ENCODE measurements at regions not wholly inside any gene's neighbourhood (a gene's known extent, or its start where the extent isn't known, plus 50 kb on each side); places are given as distances from the start of the nearest gene placed in this dataset.

GRCh38 chr5:103498800-103499551, 63.6 kb downstream of the NUDT12 start:
- ChIA-PET CTCF (no interaction called here), POLR2A (ENCODE audit: unreplicated experiment) (no interaction called here)
- H2BK120ac ChIP-seq (ENCODE audit: low read depth, low read length): no peak overlapping the region
- H3K4ac ChIP-seq (ENCODE audit: low read depth, low read length): no peak overlapping the region
- no peak for ATAC-seq (ENCODE audit: low read depth)
- in situ Hi-C loops (cut with MboI; ENCODE audit: low sequenced_read_pairs): loop anchor here (25.0 kb wide), 1 partner anchor 912 kb away; no protein-coding TSS in a partner anchor
- no TSS peak for BruUV-seq (replicated peaks)
- H3K79me1 ChIP-seq (ENCODE audit: low read depth in 1 of 2, low read length in 2 of 2): no peaks in the 10 kb centered on the region
- no CpG with 5 or more reads among the region's 10 CpGs for WGBS, 2 experiments (ENCODE audit: extremely low coverage in 2 of 2, insufficient read length in 1 of 2)
- H3K9me3 ChIP-seq (ENCODE audit: control insufficient read depth, insufficient read depth, low read length): no peaks in the 10 kb centered on the region
- H4K91ac ChIP-seq (ENCODE audit: insufficient read depth, low read depth, low read length): no peak overlapping the region
- H3K14ac ChIP-seq (replicated peaks; ENCODE audit: low read depth, low read length): no peak overlapping the region
- dilution Hi-C loops (cut with HindIII; ENCODE audit: low sequenced_read_pairs, unreplicated experiment): no loop called here
- TF ChIP-seq RFX5 (IDR thresholded peaks at IDR 0.05; ENCODE audit: low read depth, low read length): no peak
- no peak for TF ChIP-seq CHD1 (IDR thresholded peaks at IDR 0.05; ENCODE audit: low read depth, low read length)
- TF ChIP-seq FOS (IDR thresholded peaks at IDR 0.05; ENCODE audit: low read depth, low read length): no peak
- H3K4me3 ChIP-seq (ENCODE audit: insufficient read depth, low read depth, low read length): no peak overlapping the region
- no peak overlapping the region for H3K9ac ChIP-seq (ENCODE audit: low read depth, low read length)
- no peaks in the 10 kb centered on the region for H3K36me3 ChIP-seq (ENCODE audit: control insufficient read depth, insufficient read depth, low read length)
- H3K9me1 ChIP-seq (ENCODE audit: insufficient read depth, low read length): no peaks in the 10 kb centered on the region
- H4K20me1 ChIP-seq (ENCODE audit: insufficient read depth, low read length): no peaks in the 10 kb centered on the region
- no peaks in the 10 kb centered on the region for H3K4me1 ChIP-seq (ENCODE audit: control insufficient read depth, insufficient read depth, low read length)
- H4K8ac ChIP-seq (ENCODE audit: low read depth in 2 of 2, low read length in 2 of 2): no peak overlapping the region
- intact Hi-C loops (cut with micrococcal nuclease): no loop called here
- no peak overlapping the region for H3K18ac ChIP-seq (ENCODE audit: low read depth, low read length)
- no peak overlapping the region for H2AK5ac ChIP-seq (ENCODE audit: low read depth, low read length)
- no peak overlapping the region for H4K5ac ChIP-seq (ENCODE audit: low read depth, low read length)
- H3K27me3 ChIP-seq (ENCODE audit: control insufficient read depth, insufficient read depth, low read length): peaks cover 5% of the 10 kb centered on the region
- no peak for DNase-seq
- no peak overlapping the region for H2BK20ac ChIP-seq (ENCODE audit: low read depth, low read length)
- no peak overlapping the region for H3K4me2 ChIP-seq (ENCODE audit: low read depth, low read length)
- no peak overlapping the region for H2AFZ ChIP-seq (replicated peaks; ENCODE audit: low read length, poor library complexity)
- no peak overlapping the region for H2BK15ac ChIP-seq (ENCODE audit: low read depth, low read length)
- no peak overlapping the region for H3K27ac ChIP-seq (ENCODE audit: insufficient read depth, low read length)
- H2BK5ac ChIP-seq (ENCODE audit: low read depth, low read length, poor library complexity, severe bottlenecking): no peak overlapping the region
- no peak overlapping the region for H3K56ac ChIP-seq (ENCODE audit: extremely low read depth, insufficient read depth, low read length)
- no peak overlapping the region for H2AK9ac ChIP-seq (replicated peaks; ENCODE audit: low read depth, low read length, poor library complexity)
- no peak overlapping the region for H3K23ac ChIP-seq (ENCODE audit: low read depth, low read length)
